ENCODE measurements at regions not wholly inside any gene's neighbourhood (a gene's known extent, or its start where the extent isn't known, plus 50 kb on each side); places are given as distances from the start of the nearest gene placed in this dataset.

GRCh38 chr9:106156465-106156864 lies 462.1 kb downstream of the TMEM38B start:
- TF ChIP-seq CTCF (IDR thresholded peaks at IDR 0.05): no peak
- TF ChIP-seq ZFX (IDR thresholded peaks at IDR 0.05; ENCODE audit: borderline replicate concordance): no peak

All from 22Rv1 (cell line).